ENCODE measurements at regions not wholly inside any gene's neighbourhood (a gene's known extent, or its start where the extent isn't known, plus 50 kb on each side); places are given as distances from the start of the nearest gene placed in this dataset.

GRCh38 chr5:74990194-74990593 is 62.2 kb downstream of the GCNT4 start:
- no peak overlapping the region for H3K4me3 ChIP-seq (ENCODE audit: low read depth, low read length)
- no peaks in the 10 kb centered on the region for H3K36me3 ChIP-seq
- H3K9me3 ChIP-seq = no peaks in the 10 kb centered on the region
- TF ChIP-seq CTCF (IDR thresholded peaks at IDR 0.05; ENCODE audit: low read depth, low read length) = no peak
- no peaks in the 10 kb centered on the region; the same call in none of the 2 replicates for H3K27me3 ChIP-seq
- H3K4me1 ChIP-seq = no peaks in the 10 kb centered on the region
- no peak for DNase-seq

GRCh38 chr5:74988273-74988983 is 63.9 kb downstream of the GCNT4 start:
- no peak overlapping the region for H3K4me3 ChIP-seq (ENCODE audit: low read depth, low read length)
- H3K9me3 ChIP-seq = no peaks in the 10 kb centered on the region
- no peaks in the 10 kb centered on the region; the same call in 1 of the 2 replicates for H3K27me3 ChIP-seq
- H3K36me3 ChIP-seq = no peaks in the 10 kb centered on the region
- no peak for DNase-seq
- TF ChIP-seq CTCF (IDR thresholded peaks at IDR 0.05; ENCODE audit: low read depth, low read length) = no peak
- H3K4me1 ChIP-seq = no peaks in the 10 kb centered on the region

GRCh38 chr5:74978345-74978744 is 74.0 kb downstream of the GCNT4 start:
- no peaks in the 10 kb centered on the region for H3K27me3 ChIP-seq
- no peaks in the 10 kb centered on the region; the same call in 1 of the 2 replicates for H3K4me1 ChIP-seq
- no peak for DNase-seq
- no peaks in the 10 kb centered on the region for H3K36me3 ChIP-seq
- no peak overlapping the region for H3K4me3 ChIP-seq (ENCODE audit: low read depth, low read length)
- TF ChIP-seq CTCF (IDR thresholded peaks at IDR 0.05; ENCODE audit: low read depth, low read length) = no peak
- no peaks in the 10 kb centered on the region for H3K9me3 ChIP-seq

GRCh38 chr5:74977471-74977870 is 74.9 kb downstream of the GCNT4 start:
- no peaks in the 10 kb centered on the region; the same call in 1 of the 2 replicates for H3K4me1 ChIP-seq
- H3K27me3 ChIP-seq = no peaks in the 10 kb centered on the region
- no peak for DNase-seq
- no peaks in the 10 kb centered on the region for H3K9me3 ChIP-seq
- H3K4me3 ChIP-seq (ENCODE audit: low read depth, low read length) = no peak overlapping the region
- H3K36me3 ChIP-seq = no peaks in the 10 kb centered on the region
- no peak for TF ChIP-seq CTCF (IDR thresholded peaks at IDR 0.05; ENCODE audit: low read depth, low read length)

- H3K36me3 ChIP-seq = no peaks in the 10 kb centered on the region
- H3K4me1 ChIP-seq = no peaks in the 10 kb centered on the region; the same call in 1 of the 2 replicates
- no peak for TF ChIP-seq CTCF (IDR thresholded peaks at IDR 0.05; ENCODE audit: low read depth, low read length)
- no peaks in the 10 kb centered on the region for H3K27me3 ChIP-seq
- H3K4me3 ChIP-seq (ENCODE audit: low read depth, low read length) = no peak overlapping the region
- no peaks in the 10 kb centered on the region for H3K9me3 ChIP-seq
- DNase-seq = no peak
Measured at GRCh38 chr5:74976651-74977050, 75.7 kb downstream of the GCNT4 start.

- Histone ChIP-seq H3K9me3 (no peaks in the 10 kb centered on the region), H3K27me3 (no peaks in the 10 kb centered on the region; the same call in 1 of the 2 replicates), H3K36me3 (no peaks in the 10 kb centered on the region), H3K4me3 (ENCODE audit: low read depth, low read length) (no peak overlapping the region), H3K4me1 (no peaks in the 10 kb centered on the region; the same call in 1 of the 2 replicates)
- no peak for DNase-seq
- no peak for TF ChIP-seq CTCF (IDR thresholded peaks at IDR 0.05; ENCODE audit: low read depth, low read length)
Measured at GRCh38 chr5:74975582-74975981, 76.8 kb downstream of the GCNT4 start.
